ENCODE measurements at regions not wholly inside any gene's neighbourhood (a gene's known extent, or its start where the extent isn't known, plus 50 kb on each side); places are given as distances from the start of the nearest gene placed in this dataset.
A peak's percentile ranks its signal among the peaks of the same experiment; 100 is the strongest.

GRCh38 chr10:78436222-78436573, 402.5 kb downstream of the RPS24 start:
- no peaks in the 10 kb centered on the region for H3K36me3 ChIP-seq (ENCODE audit: control insufficient read depth in 4 of 4, insufficient read depth in 4 of 4, low read length in 4 of 4)
- TF ChIP-seq CTCF (IDR thresholded peaks at IDR 0.05; ENCODE audit: control extremely low read depth, extremely low read depth): no peak
- ATAC-seq (ENCODE audit: insufficient read depth, low FRiP score): no peak

GRCh38 chr10:78436706-78437406, 403.2 kb downstream of the RPS24 start:
- WGBS, 2 donors: 80 to 90% methylated on average over 8 of the region's 8 CpGs
- Histone ChIP-seq H3K9me3 (ENCODE audit: control insufficient read depth in 4 of 4, insufficient read depth in 3 of 4, low read length in 3 of 4) (no peaks in the 10 kb centered on the region), H3K36me3 (ENCODE audit: control insufficient read depth in 4 of 4, insufficient read depth in 4 of 4, low read length in 4 of 4) (no peaks in the 10 kb centered on the region), H3K9ac (ENCODE audit: insufficient read depth in 1 of 2, low read length in 2 of 2) (no peak overlapping the region), H3K27me3 (ENCODE audit: control insufficient read depth in 3 of 3, insufficient read depth in 3 of 3, low read length in 2 of 3) (no peaks in the 10 kb centered on the region), H3K4me3 (no peak overlapping the region), H3K4me1 (ENCODE audit: control insufficient read depth in 5 of 5, insufficient read depth in 5 of 5, low read length in 5 of 5) (peaks cover 0 to 58% (median 22%) of the 10 kb centered on the region in 5 donors), H3K27ac (ENCODE audit: low read depth in 1 of 2, low read length in 1 of 2) (no peak overlapping the region)
- DNase-seq (peak in 2 of 3 donors; percentile 50 to 61), ATAC-seq (ENCODE audit: insufficient read depth, low FRiP score) (no peak)
- no peak for TF ChIP-seq CTCF (IDR thresholded peaks at IDR 0.05; ENCODE audit: control extremely low read depth, extremely low read depth)

More at GRCh38 chr10:78436222-78436573, 402.5 kb downstream of the RPS24 start:
- WGBS, 2 donors: 83 to 84% methylated on average over 6 of the region's 6 CpGs
- no peaks in the 10 kb centered on the region for H3K9me3 ChIP-seq (ENCODE audit: control insufficient read depth in 4 of 4, insufficient read depth in 3 of 4, low read length in 3 of 4)
- H3K27me3 ChIP-seq (ENCODE audit: control insufficient read depth in 3 of 3, insufficient read depth in 3 of 3, low read length in 2 of 3): no peaks in the 10 kb centered on the region
- no peak overlapping the region for H3K4me3 ChIP-seq
- H3K27ac ChIP-seq (ENCODE audit: low read depth in 1 of 2, low read length in 1 of 2): no peak overlapping the region
- no peak overlapping the region for H3K9ac ChIP-seq (ENCODE audit: insufficient read depth in 1 of 2, low read length in 2 of 2)
- DNase-seq: no peak
- peaks cover 0 to 58% (median 22%) of the 10 kb centered on the region in 5 donors for H3K4me1 ChIP-seq (ENCODE audit: control insufficient read depth in 5 of 5, insufficient read depth in 5 of 5, low read length in 5 of 5)

GRCh38 chr10:78437407-78437768, 403.7 kb downstream of the RPS24 start:
- Histone ChIP-seq H3K4me1 (ENCODE audit: control insufficient read depth in 5 of 5, insufficient read depth in 5 of 5, low read length in 5 of 5) (peaks cover 0 to 58% (median 22%) of the 10 kb centered on the region in 5 donors), H3K4me3 (no peak overlapping the region), H3K27ac (ENCODE audit: low read depth in 1 of 2, low read length in 1 of 2) (no peak overlapping the region), H3K27me3 (ENCODE audit: control insufficient read depth in 3 of 3, insufficient read depth in 3 of 3, low read length in 2 of 3) (no peaks in the 10 kb centered on the region), H3K9ac (ENCODE audit: insufficient read depth in 1 of 2, low read length in 2 of 2) (no peak overlapping the region), H3K9me3 (ENCODE audit: control insufficient read depth in 4 of 4, insufficient read depth in 3 of 4, low read length in 3 of 4) (no peaks in the 10 kb centered on the region), H3K36me3 (ENCODE audit: control insufficient read depth in 4 of 4, insufficient read depth in 4 of 4, low read length in 4 of 4) (no peaks in the 10 kb centered on the region)
- no peak for TF ChIP-seq CTCF (IDR thresholded peaks at IDR 0.05; ENCODE audit: control extremely low read depth, extremely low read depth)
- ATAC-seq (ENCODE audit: insufficient read depth, low FRiP score) (no peak), DNase-seq (no peak)
- WGBS, 2 donors: 76 to 83% methylated on average over 5 of the region's 5 CpGs

Measured in lung (tissue), 11 donors.